Panc1 (cell line): ENCODE measurements at regions not wholly inside any gene's neighbourhood (a gene's known extent, or its start where the extent isn't known, plus 50 kb on each side); places are given as distances from the start of the nearest gene placed in this dataset.

Source experiments
- ATAC-seq: fragments of 200-7000 bp; cut with Tn5 transposase; 2 replicates; pipeline ENCODE4 v1.9.1; 2020; ENCODE audit warnings: mild to moderate bottlenecking, moderate library complexity
- BruUV-seq: library from RNA; stranded (reverse); fragments of 400-500 nt; replicated peaks from 2 replicates; lab custom pipeline; 2021; lab: Mats Ljungman, UMichigan
- CTCF ChIA-PET: fragments of 300-600 bp; sonication (Branson Sonifier 250); formaldehyde crosslinking; loops from one replicate; lab custom pipeline; 2022; ENCODE audit warnings: antibody characterized with exemption; lab: Charles Lee
- POLR2A ChIA-PET: fragments of 300-600 bp; sonication (Branson Sonifier 250); formaldehyde crosslinking; loops from one replicate; lab custom pipeline; 2022; ENCODE audit warnings: antibody characterized with exemption; lab: Charles Lee
- DNase-seq: peaks from one replicate; pipeline ENCODE4 v3.0.0-alpha.2; 2010; ENCODE audit warnings: low read depth, low spot score
- H3K27ac ChIP-seq: 2 replicates; pipeline ENCODE4 v1.5.1; 2011; ENCODE audit warnings: mild to moderate bottlenecking, low read length, inconsistent platforms
- H3K27me3 ChIP-seq: fragments of 200-500 bp; sonication (Bioruptor generic); 2 replicates; pipeline ENCODE4 v1.6.0; 2014; ENCODE audit warnings: low read length, inconsistent platforms; ENCODE audit not compliant: control insufficient read depth, insufficient read depth
- H3K36me3 ChIP-seq: fragments of 200-500 bp; sonication (Bioruptor generic); 2 replicates; pipeline ENCODE4 v1.5.1; 2014; ENCODE audit warnings: inconsistent platforms, mild to moderate bottlenecking, low read length, moderate library complexity; ENCODE audit not compliant: control insufficient read depth, insufficient read depth
- H3K4me1 ChIP-seq: 2 replicates; pipeline ENCODE4 v1.5.1; 2011; ENCODE audit warnings: inconsistent platforms, mild to moderate bottlenecking, low read length, moderate library complexity; ENCODE audit not compliant: control insufficient read depth, insufficient read depth
- H3K4me3 ChIP-seq, 2 experiments: 2 replicates each; pipeline ENCODE4 v1.5.1; 2011 to 2012; ENCODE audit warnings: low read depth in 2 of 2, low read length in 2 of 2, mild to moderate bottlenecking in 2 of 2, inconsistent platforms in 1 of 2, moderate library complexity in 1 of 2
- H3K9me3 ChIP-seq: fragments of 200-500 bp; sonication (Bioruptor generic); 2 replicates; pipeline ENCODE4 v1.5.1; 2014; ENCODE audit warnings: low read depth, mild to moderate bottlenecking, inconsistent platforms, low read length, moderate library complexity; ENCODE audit not compliant: control insufficient read depth, insufficient read depth
- POLR2AphosphoS5 ChIP-seq: IDR thresholded peaks from 2 replicates; pipeline ENCODE4 v1.6.1; 2012; ENCODE audit warnings: mild to moderate bottlenecking, low read depth, low read length, moderate library complexity
- REST ChIP-seq, 2 experiments: IDR thresholded peaks; 2 replicates each; pipeline ENCODE4 v1.6.1; 2011 to 2012; ENCODE audit warnings: low read depth in 2 of 2, control low read depth in 1 of 2, low read length in 1 of 2, mild to moderate bottlenecking in 1 of 2, moderate library complexity in 1 of 2; ENCODE audit not compliant: insufficient read depth in 1 of 2
- SIN3A ChIP-seq: IDR thresholded peaks from 2 replicates; pipeline ENCODE4 v1.6.1; 2012; ENCODE audit warnings: low read depth, mild to moderate bottlenecking, low read length, moderate library complexity, borderline replicate concordance; ENCODE audit not compliant: insufficient read depth
- TCF7L2 ChIP-seq: IDR thresholded peaks from 2 replicates; pipeline ENCODE4 v1.6.1; 2011; ENCODE audit warnings: mild to moderate bottlenecking, low read depth, low read length, inconsistent platforms
- in situ Hi-C: cut with HindIII; loops from 2 replicates; pipeline ENCODE4 v1.10.0; 2016; ENCODE audit warnings: low sequenced_read_pairs, low pct_unique_long_range_greater_than_20kb
- intact Hi-C: fragments of 100-400 bp; cut with micrococcal nuclease; formaldehyde crosslinking; loops from one replicate; pipeline ENCODE4 v1.10.0; 2022; ENCODE audit not compliant: unreplicated experiment
- TF ChIP-seq, protein P1 (sequence below): fragments of 450-650 bp; IDR thresholded peaks from 2 replicates; pipeline ENCODE4 v1.5.1; 2017; ENCODE audit warnings: mild to moderate bottlenecking

DNA sequence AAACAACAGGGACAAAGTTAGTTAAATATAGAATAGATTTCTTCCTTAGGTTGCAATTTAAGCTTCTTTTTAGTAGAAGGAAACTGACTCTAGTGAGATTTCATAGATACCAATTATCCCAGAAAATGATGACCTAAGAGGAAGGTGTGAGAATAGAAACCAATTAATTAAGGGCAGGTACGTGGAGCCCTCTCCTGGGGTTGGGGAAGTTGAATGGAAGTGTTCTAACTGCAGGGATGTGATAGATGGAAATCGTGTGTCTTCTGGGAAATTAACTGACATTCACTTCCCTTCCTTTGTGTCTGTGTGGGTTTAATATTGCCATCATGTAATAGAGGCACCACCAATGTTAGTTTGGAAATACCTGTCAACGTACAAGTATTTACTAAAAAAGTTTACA lies 204.1 kb upstream of the ANK2 start:
- Histone ChIP-seq H3K9me3 (no peaks in the 10 kb centered on the region), H3K27ac (no peak overlapping the region), H3K36me3 (no peaks in the 10 kb centered on the region), H3K27me3 (no peaks in the 10 kb centered on the region), H3K4me1 (no peaks in the 10 kb centered on the region), H3K4me3 (no peak overlapping the region)
- no TSS peak for BruUV-seq
- DNase-seq (no peak), ATAC-seq (no peak)
- CTCF ChIA-PET = no interaction called here
- POLR2A ChIA-PET = no interaction called here
- intact Hi-C loops = no loop called here
- TF ChIP-seq REST (IDR thresholded peaks at IDR 0.05; ENCODE audit: insufficient read depth in 1 of 2, low read depth in 2 of 2, low read length in 1 of 2) (no peak), TCF7L2 (no peak), POLR2AphosphoS5 (no peak), SIN3A (no peak)
- TF ChIP-seq, protein P1, sequence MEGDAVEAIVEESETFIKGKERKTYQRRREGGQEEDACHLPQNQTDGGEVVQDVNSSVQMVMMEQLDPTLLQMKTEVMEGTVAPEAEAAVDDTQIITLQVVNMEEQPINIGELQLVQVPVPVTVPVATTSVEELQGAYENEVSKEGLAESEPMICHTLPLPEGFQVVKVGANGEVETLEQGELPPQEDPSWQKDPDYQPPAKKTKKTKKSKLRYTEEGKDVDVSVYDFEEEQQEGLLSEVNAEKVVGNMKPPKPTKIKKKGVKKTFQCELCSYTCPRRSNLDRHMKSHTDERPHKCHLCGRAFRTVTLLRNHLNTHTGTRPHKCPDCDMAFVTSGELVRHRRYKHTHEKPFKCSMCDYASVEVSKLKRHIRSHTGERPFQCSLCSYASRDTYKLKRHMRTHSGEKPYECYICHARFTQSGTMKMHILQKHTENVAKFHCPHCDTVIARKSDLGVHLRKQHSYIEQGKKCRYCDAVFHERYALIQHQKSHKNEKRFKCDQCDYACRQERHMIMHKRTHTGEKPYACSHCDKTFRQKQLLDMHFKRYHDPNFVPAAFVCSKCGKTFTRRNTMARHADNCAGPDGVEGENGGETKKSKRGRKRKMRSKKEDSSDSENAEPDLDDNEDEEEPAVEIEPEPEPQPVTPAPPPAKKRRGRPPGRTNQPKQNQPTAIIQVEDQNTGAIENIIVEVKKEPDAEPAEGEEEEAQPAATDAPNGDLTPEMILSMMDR = no peak
- in situ Hi-C loops = no loop called here

DNA sequence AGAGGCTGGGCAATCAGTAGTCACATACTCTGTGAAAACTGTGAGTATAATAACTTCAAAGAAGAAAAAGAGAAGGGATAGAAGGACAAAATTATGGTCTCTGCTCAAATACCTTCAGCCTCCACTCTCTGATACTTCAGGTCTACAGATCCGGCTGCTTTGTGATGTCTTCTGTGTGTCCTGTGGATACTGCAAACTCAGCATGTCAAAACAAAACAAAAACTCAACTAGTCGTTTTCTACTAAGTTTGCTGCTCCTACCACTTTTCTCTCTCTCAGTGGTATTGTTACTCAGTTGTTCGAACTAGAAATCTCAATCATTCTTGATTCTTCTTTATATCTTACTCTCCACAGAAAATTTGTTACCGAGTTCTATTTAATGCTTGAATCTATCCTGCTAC lies 202.4 kb upstream of the ANK2 start:
- no peaks in the 10 kb centered on the region for H3K9me3 ChIP-seq
- no peak for ATAC-seq
- CTCF ChIA-PET = no interaction called here
- TF ChIP-seq, protein P1 = no peak
- TF ChIP-seq POLR2AphosphoS5 (no peak), TCF7L2 (no peak)
- intact Hi-C loops = no loop called here
- H3K4me1 ChIP-seq = no peaks in the 10 kb centered on the region
- H3K4me3 ChIP-seq = no peak overlapping the region
- no peaks in the 10 kb centered on the region for H3K36me3 ChIP-seq
- no TSS peak for BruUV-seq
- POLR2A ChIA-PET = no interaction called here
- no peak overlapping the region for H3K27ac ChIP-seq
- in situ Hi-C loops = no loop called here
- no peak for DNase-seq
- H3K27me3 ChIP-seq = no peaks in the 10 kb centered on the region
